ENCODE measurements at regions not wholly inside any gene's neighbourhood (a gene's known extent, or its start where the extent isn't known, plus 50 kb on each side); places are given as distances from the start of the nearest gene placed in this dataset.
A peak's percentile ranks its signal among the peaks of the same experiment; 100 is the strongest.
"Not testable (repeated sequence)": the region's sequence is repeated elsewhere in the genome, so short reads cannot be mapped to it uniquely, and the experiment has no call there.

- DNase-seq: no peak
Measured at GRCh38 chr5:75940418-75940817, 142.8 kb upstream of the SV2C start.

GRCh38 chr5:75935572-75935971, 147.6 kb upstream of the SV2C start:
- DNase-seq: no peak

GRCh38 chr5:75933489-75933888, 149.7 kb upstream of the SV2C start:
- DNase-seq: no peak

GRCh38 chr5:75931175-75931574, 152.0 kb upstream of the SV2C start:
- DNase-seq: no peak

GRCh38 chr5:75928992-75929391, 154.2 kb upstream of the SV2C start:
- no peak for DNase-seq

GRCh38 chr5:75922480-75922879, 160.7 kb upstream of the SV2C start:
- DNase-seq: no peak

GRCh38 chr5:75921011-75921410, 162.2 kb upstream of the SV2C start:
- no peak for DNase-seq

- no peak for DNase-seq
Measured at GRCh38 chr5:75916144-75916543, 167.0 kb upstream of the SV2C start.

- no peak for DNase-seq
Measured at GRCh38 chr5:75909223-75909622, 174.0 kb upstream of the SV2C start.

GRCh38 chr5:75907651-75908050, 175.5 kb upstream of the SV2C start:
- DNase-seq: no peak

GRCh38 chr5:75894482-75894881, 177.2 kb upstream of the POC5 start:
- no peak for DNase-seq

GRCh38 chr5:75891736-75892135, 174.5 kb upstream of the POC5 start:
- no peak for DNase-seq

GRCh38 chr5:75891020-75891419, 173.8 kb upstream of the POC5 start:
- DNase-seq: no peak

- no peak for DNase-seq
Measured at GRCh38 chr5:75890546-75890945, 173.3 kb upstream of the POC5 start.

- DNase-seq: no peak
Measured at GRCh38 chr5:75886706-75887105, 169.5 kb upstream of the POC5 start.

- DNase-seq: peak; percentile 13
Measured at GRCh38 chr5:75885849-75886596, 168.8 kb upstream of the POC5 start.

GRCh38 chr5:75885321-75885720, 168.1 kb upstream of the POC5 start:
- DNase-seq: no peak

- DNase-seq: no peak
Measured at GRCh38 chr5:75869891-75870290, 152.7 kb upstream of the POC5 start.

- no peak for DNase-seq
Measured at GRCh38 chr5:75862872-75863271, 145.6 kb upstream of the POC5 start.

- not testable (repeated sequence) for DNase-seq
Measured at GRCh38 chr5:75859621-75860020, 142.4 kb upstream of the POC5 start.

- DNase-seq: no peak
Measured at GRCh38 chr5:75856056-75856455, 138.8 kb upstream of the POC5 start.

- no peak for DNase-seq
Measured at GRCh38 chr5:75848077-75848476, 130.8 kb upstream of the POC5 start.

GRCh38 chr5:75847561-75848021, 130.4 kb upstream of the POC5 start:
- DNase-seq: peak; percentile 55

- no peak for DNase-seq
Measured at GRCh38 chr5:75844301-75844700, 127.1 kb upstream of the POC5 start.

- DNase-seq: no peak
Measured at GRCh38 chr5:75843319-75843718, 126.1 kb upstream of the POC5 start.

All from OCI-M1 (cell line).